GM23338 (cell line): ENCODE measurements at regions not wholly inside any gene's neighbourhood (a gene's known extent, or its start where the extent isn't known, plus 50 kb on each side); places are given as distances from the start of the nearest gene placed in this dataset.
A peak's percentile ranks its signal among the peaks of the same experiment; 100 is the strongest.

Experiments used
- ATAC-seq: fragments of 200-7000 bp; cut with Tn5 transposase; 3 replicates; pipeline ENCODE4 v1.9.1; 2020
- DNase-seq: peaks from one replicate; pipeline ENCODE4 v3.0.0-alpha.2; 2015; ENCODE audit warnings: low spot score
- H2AFZ ChIP-seq: fragments of 200-600 bp; sonication (generic); 2 replicates; pipeline ENCODE4 v1.8.0; 2016; ENCODE audit warnings: antibody characterized with exemption, mild to moderate bottlenecking, moderate library complexity
- H3F3A ChIP-seq: fragments of 200-600 bp; sonication (generic); replicated peaks from 2 replicates; pipeline ENCODE4 v1.8.0; 2017; ENCODE audit warnings: antibody characterized with exemption, mixed run types, low read depth
- H3K27ac ChIP-seq: fragments of 200-600 bp; sonication (generic); 2 replicates; pipeline ENCODE4 v1.6.1; 2016; ENCODE audit warnings: low read depth
- H3K27me3 ChIP-seq: fragments of 200-600 bp; sonication (generic); 2 replicates; pipeline ENCODE4 v1.8.0; 2016; ENCODE audit warnings: mild to moderate bottlenecking, mixed run types, moderate library complexity; ENCODE audit not compliant: insufficient read depth
- H3K36me3 ChIP-seq: fragments of 200-600 bp; sonication (generic); 2 replicates; pipeline ENCODE4 v1.8.0; 2016; ENCODE audit warnings: mild to moderate bottlenecking; ENCODE audit not compliant: insufficient read depth
- H3K4me1 ChIP-seq: fragments of 200-600 bp; sonication (generic); 2 replicates; pipeline ENCODE4 v1.8.0; 2016; ENCODE audit warnings: mild to moderate bottlenecking, moderate library complexity; ENCODE audit not compliant: insufficient read depth
- H3K4me2 ChIP-seq: fragments of 200-600 bp; sonication (generic); 2 replicates; pipeline ENCODE4 v1.7.1; 2017; ENCODE audit warnings: mixed run types
- H3K4me3 ChIP-seq: fragments of 200-600 bp; sonication (generic); 2 replicates; pipeline ENCODE4 v1.6.1; 2016; ENCODE audit warnings: mixed run types
- H3K79me2 ChIP-seq: fragments of 200-600 bp; sonication (generic); replicated peaks from 2 replicates; pipeline ENCODE4 v1.8.0; 2017; ENCODE audit warnings: mild to moderate bottlenecking; ENCODE audit not compliant: insufficient read depth
- H3K9me2 ChIP-seq: fragments of 200-600 bp; sonication (generic); 2 replicates; pipeline ENCODE4 v1.8.0; 2017; ENCODE audit not compliant: insufficient read depth
- H4K20me1 ChIP-seq: fragments of 200-600 bp; sonication (generic); replicated peaks from 2 replicates; pipeline ENCODE4 v1.8.0; 2017; ENCODE audit warnings: mild to moderate bottlenecking; ENCODE audit not compliant: insufficient read depth
- H3K27ac Mint-ChIP-seq: 2 replicates; pipeline ENCODE4 v1.8.0; 2020; ENCODE audit warnings: inconsistent platforms, mild to moderate bottlenecking, moderate library complexity, mixed read lengths
- H3K27me3 Mint-ChIP-seq: 3 replicates; pipeline ENCODE4 v1.8.0; 2022; ENCODE audit warnings: low read depth, mild to moderate bottlenecking, moderate library complexity, mixed read lengths, inconsistent platforms; ENCODE audit not compliant: insufficient read depth, poor library complexity
- H3K36me3 Mint-ChIP-seq: 3 replicates; pipeline ENCODE4 v1.8.0; 2021; ENCODE audit warnings: low read depth, mild to moderate bottlenecking, inconsistent platforms, moderate library complexity, mixed read lengths
- H3K4me1 Mint-ChIP-seq: 3 replicates; pipeline ENCODE4 v1.8.0; 2020; ENCODE audit warnings: mild to moderate bottlenecking, inconsistent platforms, mixed read lengths
- H3K4me3 Mint-ChIP-seq: 3 replicates; pipeline ENCODE4 v1.8.0; 2021; ENCODE audit warnings: moderate library complexity, mild to moderate bottlenecking, inconsistent platforms, mixed read lengths
- H3K9me3 Mint-ChIP-seq: 3 replicates; pipeline ENCODE4 v1.8.0; 2020; ENCODE audit warnings: moderate library complexity, mild to moderate bottlenecking, inconsistent platforms, mixed read lengths
- ETS1 ChIP-seq: IDR thresholded peaks from 2 replicates; pipeline ENCODE4 v1.6.1; 2016; ENCODE audit warnings: antibody characterized with exemption
- EZH2 ChIP-seq: fragments of 200-600 bp; sonication (generic); IDR thresholded peaks from one replicate; pipeline ENCODE4 v1.8.0; 2017; ENCODE audit warnings: antibody characterized with exemption, mild to moderate bottlenecking, low read depth; ENCODE audit not compliant: unreplicated experiment
- EZH2phosphoT487 ChIP-seq: fragments of 200-600 bp; sonication (generic); IDR thresholded peaks from one replicate; pipeline ENCODE4 v1.8.1; 2018; ENCODE audit warnings: antibody characterized with exemption; ENCODE audit not compliant: unreplicated experiment
- JUNB ChIP-seq: IDR thresholded peaks from one replicate; pipeline ENCODE4 v1.6.1; 2016; ENCODE audit warnings: antibody characterized with exemption; ENCODE audit not compliant: unreplicated experiment
- NANOG ChIP-seq: IDR thresholded peaks from 2 replicates; pipeline ENCODE4 v1.6.1; 2016; ENCODE audit warnings: antibody characterized with exemption, borderline replicate concordance
- ZNF114 ChIP-seq: fragments of 250-450 bp; sonication (Bioruptor Pico); IDR thresholded peaks from 2 replicates; pipeline ENCODE4 v1.5.0; 2020; ENCODE audit warnings: mild to moderate bottlenecking, moderate library complexity
- ZNF331 ChIP-seq: fragments of 250-450 bp; sonication (Bioruptor Pico); IDR thresholded peaks from 2 replicates; pipeline ENCODE4 v1.5.0; 2020; ENCODE audit warnings: low read depth, mild to moderate bottlenecking, moderate library complexity
- TF ChIP-seq, protein P1 (sequence below): IDR thresholded peaks from one replicate; pipeline ENCODE4 v1.6.1; 2018; ENCODE audit warnings: antibody characterized with exemption; ENCODE audit not compliant: unreplicated experiment
- TF ChIP-seq, protein P2 (sequence below), 2 experiments: fragments of 200-600 bp in 1 of 2; sonication (generic) in 1 of 2; conservative IDR thresholded peaks; 2 replicates each; pipeline versions ENCODE4 v1.5.1 to v1.6.1; 2016 to 2017; ENCODE audit warnings: antibody characterized with exemption in 2 of 2, low read depth in 2 of 2, mild to moderate bottlenecking in 2 of 2, moderate library complexity in 1 of 2

DNA sequence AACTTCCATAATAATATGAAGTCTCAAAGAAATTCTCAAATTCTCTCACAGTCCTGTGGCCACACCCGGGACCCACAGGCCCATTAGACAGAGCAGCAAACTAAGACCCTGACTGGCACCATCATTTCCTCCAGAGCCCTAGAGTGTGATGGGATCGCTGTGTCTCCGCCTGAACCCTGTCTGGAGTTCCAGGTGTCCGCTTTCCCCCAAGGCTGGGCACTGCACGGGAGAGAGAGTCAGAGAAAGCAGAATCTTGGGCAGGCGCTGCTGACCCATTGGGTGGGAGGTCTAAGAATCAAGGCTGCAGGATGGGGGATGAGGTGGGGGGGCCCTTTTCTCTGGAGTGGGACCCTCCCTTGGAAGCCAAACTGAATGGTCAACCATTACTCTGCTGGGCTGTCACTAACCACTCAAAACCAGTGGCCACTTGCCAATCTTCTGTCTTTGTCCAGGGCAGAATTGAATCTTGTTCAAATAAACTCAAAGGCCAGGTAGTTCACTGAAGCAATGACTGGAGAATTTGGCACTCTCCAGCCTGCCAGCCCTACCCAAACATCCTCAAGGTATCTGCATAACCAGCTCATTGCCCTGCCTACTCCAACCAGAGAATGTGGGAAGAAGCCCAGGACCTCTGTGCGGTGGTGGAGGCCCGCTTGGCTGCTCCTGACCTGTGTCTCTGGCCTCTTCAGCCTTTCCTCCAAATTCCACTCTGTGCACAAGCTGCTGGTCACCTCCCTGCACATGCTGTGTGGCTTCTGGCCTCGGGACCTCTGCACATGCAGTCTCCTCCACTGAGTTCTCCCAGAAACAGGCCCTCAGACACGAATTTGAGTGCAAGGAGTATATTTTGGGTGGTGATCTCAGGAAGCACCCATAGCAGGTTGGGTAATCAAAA, 141.1 kb downstream of the CEBPB start (continued):
- TF ChIP-seq, protein P1, sequence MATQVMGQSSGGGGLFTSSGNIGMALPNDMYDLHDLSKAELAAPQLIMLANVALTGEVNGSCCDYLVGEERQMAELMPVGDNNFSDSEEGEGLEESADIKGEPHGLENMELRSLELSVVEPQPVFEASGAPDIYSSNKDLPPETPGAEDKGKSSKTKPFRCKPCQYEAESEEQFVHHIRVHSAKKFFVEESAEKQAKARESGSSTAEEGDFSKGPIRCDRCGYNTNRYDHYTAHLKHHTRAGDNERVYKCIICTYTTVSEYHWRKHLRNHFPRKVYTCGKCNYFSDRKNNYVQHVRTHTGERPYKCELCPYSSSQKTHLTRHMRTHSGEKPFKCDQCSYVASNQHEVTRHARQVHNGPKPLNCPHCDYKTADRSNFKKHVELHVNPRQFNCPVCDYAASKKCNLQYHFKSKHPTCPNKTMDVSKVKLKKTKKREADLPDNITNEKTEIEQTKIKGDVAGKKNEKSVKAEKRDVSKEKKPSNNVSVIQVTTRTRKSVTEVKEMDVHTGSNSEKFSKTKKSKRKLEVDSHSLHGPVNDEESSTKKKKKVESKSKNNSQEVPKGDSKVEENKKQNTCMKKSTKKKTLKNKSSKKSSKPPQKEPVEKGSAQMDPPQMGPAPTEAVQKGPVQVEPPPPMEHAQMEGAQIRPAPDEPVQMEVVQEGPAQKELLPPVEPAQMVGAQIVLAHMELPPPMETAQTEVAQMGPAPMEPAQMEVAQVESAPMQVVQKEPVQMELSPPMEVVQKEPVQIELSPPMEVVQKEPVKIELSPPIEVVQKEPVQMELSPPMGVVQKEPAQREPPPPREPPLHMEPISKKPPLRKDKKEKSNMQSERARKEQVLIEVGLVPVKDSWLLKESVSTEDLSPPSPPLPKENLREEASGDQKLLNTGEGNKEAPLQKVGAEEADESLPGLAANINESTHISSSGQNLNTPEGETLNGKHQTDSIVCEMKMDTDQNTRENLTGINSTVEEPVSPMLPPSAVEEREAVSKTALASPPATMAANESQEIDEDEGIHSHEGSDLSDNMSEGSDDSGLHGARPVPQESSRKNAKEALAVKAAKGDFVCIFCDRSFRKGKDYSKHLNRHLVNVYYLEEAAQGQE, result no peak
- TF ChIP-seq EZH2 (no peak), EZH2phosphoT487 (no peak), ZNF331 (no peak), ZNF114 (CRISPR knock-in tag) (no peak), ETS1 (no peak), JUNB (no peak)
- TF ChIP-seq, protein P2, sequence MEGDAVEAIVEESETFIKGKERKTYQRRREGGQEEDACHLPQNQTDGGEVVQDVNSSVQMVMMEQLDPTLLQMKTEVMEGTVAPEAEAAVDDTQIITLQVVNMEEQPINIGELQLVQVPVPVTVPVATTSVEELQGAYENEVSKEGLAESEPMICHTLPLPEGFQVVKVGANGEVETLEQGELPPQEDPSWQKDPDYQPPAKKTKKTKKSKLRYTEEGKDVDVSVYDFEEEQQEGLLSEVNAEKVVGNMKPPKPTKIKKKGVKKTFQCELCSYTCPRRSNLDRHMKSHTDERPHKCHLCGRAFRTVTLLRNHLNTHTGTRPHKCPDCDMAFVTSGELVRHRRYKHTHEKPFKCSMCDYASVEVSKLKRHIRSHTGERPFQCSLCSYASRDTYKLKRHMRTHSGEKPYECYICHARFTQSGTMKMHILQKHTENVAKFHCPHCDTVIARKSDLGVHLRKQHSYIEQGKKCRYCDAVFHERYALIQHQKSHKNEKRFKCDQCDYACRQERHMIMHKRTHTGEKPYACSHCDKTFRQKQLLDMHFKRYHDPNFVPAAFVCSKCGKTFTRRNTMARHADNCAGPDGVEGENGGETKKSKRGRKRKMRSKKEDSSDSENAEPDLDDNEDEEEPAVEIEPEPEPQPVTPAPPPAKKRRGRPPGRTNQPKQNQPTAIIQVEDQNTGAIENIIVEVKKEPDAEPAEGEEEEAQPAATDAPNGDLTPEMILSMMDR (conservative IDR thresholded peaks at IDR 0.05; ENCODE audit: low read depth in 2 of 2), result no peak

- Histone ChIP-seq H3K79me2 (no peaks in the 10 kb centered on the region), H3K4me2 (no peak overlapping the region), H3F3A (no peaks in the 10 kb centered on the region), H2AFZ (peak overlapping the region; percentile 43; the same call in 1 of the 2 replicates), H3K36me3 (no peaks in the 10 kb centered on the region), H3K4me3 (no peak overlapping the region), H3K4me1 (no peaks in the 10 kb centered on the region), H3K27me3 (no peaks in the 10 kb centered on the region), H4K20me1 (no peaks in the 10 kb centered on the region), H3K27ac (no peak overlapping the region), H3K9me2 (no peaks in the 10 kb centered on the region)
- DNase-seq, result no peak
- no peak overlapping the region for H3K27ac Mint-ChIP-seq
- H3K36me3 Mint-ChIP-seq, result no peaks in the 10 kb centered on the region
- no peak overlapping the region for H3K4me3 Mint-ChIP-seq
- H3K9me3 Mint-ChIP-seq, result no peaks in the 10 kb centered on the region; the same call in 2 of the 3 replicates
- no peak for ATAC-seq
- H3K4me1 Mint-ChIP-seq, result no peaks in the 10 kb centered on the region
- peaks cover 3% of the 10 kb centered on the region for H3K27me3 Mint-ChIP-seq
- TF ChIP-seq, protein P2 (conservative IDR thresholded peaks at IDR 0.05; ENCODE audit: low read depth in 2 of 2), result no peak
- TF ChIP-seq NANOG (no peak), ETS1 (no peak)
Measured at GRCh38 chr20:50332491-50332980, 141.9 kb downstream of the CEBPB start.
